DMS53 treated with DMSO at 0.1 percent for 48 hours (cell line): ENCODE measurements at regions not wholly inside any gene's neighbourhood (a gene's known extent, or its start where the extent isn't known, plus 50 kb on each side); places are given as distances from the start of the nearest gene placed in this dataset.

Experiments
- DNase-seq: peaks from one replicate; lab custom pipeline; 2025; ENCODE audit not compliant: unreplicated experiment; lab: John Stamatoyannopoulos, UW

DNA sequence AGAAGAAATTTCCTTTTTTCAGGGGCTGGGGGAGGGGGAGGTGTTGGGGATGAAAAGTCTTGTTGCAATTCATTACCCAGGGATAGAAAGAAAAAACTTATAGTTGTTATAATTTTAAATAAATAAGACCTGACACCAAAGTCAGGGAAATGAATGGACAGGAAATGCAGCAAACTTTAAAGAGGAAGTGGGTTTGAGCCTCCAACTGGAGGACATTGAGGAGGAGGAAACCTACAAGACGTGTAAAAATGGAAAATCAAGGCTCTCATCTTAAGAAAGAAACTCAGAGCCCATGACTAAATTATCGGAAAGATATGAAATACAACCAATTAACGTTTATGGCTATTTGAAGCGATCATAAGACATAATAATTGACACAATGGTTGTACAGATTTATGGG, 54.4 kb downstream of the NIBAN1 start:
- DNase-seq, result no peak

- DNase-seq, result peak; percentile 4
Observed at GRCh38 chr1:184915463-184916090, 58.7 kb downstream of the NIBAN1 start.

DNA sequence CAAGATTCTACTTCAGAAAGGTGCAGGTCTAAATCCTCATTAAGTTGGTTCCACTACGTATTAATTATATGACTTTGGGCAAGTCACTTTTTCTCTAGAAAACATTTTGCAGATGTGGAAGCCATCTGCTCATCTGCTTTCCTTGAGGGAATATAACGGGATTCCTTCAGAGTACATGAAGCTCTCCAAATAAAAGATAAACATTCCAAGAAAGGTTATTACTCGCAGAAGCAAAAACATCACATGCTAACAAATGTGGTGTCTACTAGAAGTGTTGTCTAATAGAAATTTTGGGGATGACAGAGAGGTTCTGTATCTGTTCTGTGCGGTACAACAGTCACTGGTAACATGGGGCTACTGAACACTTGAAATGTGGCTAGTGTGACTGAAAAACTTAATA, 60.2 kb downstream of the NIBAN1 start:
- DNase-seq, result no peak

DNA sequence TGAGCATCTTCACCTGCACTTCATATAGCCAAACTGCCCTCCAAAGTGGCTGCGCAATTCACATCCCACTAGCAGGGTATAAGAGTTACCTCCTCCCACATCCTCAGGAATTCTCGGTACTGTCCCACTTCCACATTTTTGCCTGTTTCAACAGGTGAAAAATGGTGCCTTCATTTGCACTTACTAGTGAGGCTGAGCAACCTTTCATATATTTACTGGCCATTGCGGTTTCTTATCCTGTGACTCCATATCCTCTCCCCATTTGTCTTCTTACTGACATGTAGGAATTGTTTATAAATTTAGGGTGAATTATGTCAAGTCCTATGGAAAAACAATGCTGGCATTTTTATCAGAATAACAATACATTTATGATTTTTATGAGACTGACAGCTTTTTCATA, 61.9 kb downstream of the NIBAN1 start:
- DNase-seq, result no peak

DNA sequence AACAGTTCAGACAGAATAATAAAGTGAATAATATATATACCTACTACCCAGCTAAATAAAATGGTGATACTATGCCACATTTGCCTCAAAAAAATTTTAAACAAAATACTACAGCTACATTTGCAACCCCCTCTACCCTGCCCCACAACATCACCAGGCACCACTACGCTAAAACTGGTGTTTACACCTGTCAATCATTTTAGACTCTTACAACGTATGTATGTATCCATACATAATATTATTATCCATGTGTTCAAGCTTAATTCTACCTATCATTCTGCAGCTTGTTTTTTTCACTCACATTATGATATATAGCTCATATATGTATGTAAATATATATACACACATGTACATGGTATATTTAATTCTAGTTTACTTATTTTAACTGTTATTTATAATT, 62.5 kb downstream of the NIBAN1 start:
- no peak for DNase-seq

GRCh38 chr1:184911103-184911745, 63.1 kb downstream of the NIBAN1 start:
- no peak for DNase-seq

DNA sequence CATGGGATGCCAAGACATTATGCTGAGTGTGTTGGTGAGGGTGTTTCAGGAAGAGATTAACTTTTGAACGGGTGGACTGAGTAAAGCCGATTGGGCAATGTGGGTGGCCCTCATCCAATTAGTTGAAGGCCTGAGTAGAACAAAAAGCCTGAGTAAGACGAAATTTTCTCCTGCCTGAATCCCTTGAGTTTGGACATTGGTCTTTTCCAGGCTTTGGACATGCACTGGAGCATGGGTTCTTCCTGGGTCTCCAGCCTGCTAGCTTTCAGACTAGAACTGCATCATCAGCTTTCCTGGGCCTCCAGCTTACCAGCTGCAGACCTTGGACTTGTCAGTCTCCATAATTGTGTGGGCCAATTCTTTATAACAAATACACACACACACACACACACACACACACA, 63.6 kb downstream of the NIBAN1 start:
- no peak for DNase-seq

DNA sequence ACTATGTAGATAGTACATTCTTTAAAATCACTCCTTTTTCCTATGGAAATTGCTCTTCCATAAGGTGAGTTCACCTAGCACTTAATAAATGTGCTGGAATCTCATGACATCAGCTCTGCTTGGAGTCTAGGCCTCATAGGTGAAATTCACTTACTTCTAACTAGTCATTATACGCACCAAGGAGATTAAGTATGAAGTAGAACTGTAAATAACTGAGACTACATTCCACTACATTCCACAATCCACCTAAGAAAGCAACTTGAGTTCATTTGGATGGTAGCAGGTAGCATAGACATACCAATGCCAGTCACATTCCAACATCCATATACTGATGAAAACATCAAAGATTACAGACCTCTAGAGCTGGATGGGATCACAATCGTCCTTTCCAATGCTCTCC, 64.3 kb downstream of the NIBAN1 start:
- DNase-seq, result no peak

DNA sequence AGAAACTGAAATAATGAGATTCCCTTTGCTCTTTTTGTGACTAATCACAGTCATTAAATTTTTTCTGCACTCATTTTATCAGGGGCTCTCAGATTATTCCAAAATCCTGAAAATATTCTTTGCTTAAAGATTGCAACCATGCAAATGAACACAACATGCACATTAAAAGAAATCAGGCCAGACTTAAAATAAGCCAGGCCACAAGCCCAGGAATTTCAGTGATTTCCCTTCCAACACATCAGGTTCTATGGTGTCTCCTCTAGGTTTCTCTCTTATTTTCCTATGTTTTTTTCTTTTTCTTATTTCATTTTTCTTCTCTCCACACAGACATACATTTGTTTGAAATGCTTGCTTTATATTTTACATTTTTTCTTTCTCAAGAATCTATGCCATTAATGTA, 65.3 kb downstream of the NIBAN1 start:
- DNase-seq, result no peak

DNA sequence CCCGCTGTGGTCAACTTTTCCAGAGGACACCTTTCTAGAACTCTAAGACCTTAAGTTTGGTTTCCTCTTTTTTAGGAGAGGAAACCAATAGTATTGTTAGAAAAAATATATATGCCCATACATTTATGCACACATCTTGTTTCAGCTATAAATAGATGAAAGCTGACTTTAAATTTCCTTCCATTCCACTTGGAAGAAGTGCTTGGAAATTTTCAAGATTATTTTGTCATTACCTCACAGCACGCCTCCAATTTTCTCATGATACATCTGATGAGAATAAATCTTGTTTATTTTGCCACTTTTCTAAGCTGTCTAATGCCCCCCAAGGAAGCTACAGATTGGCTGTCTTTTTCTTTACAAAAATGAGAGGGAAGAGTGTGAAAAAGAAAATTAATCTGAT, 65.8 kb downstream of the NIBAN1 start:
- DNase-seq, result no peak

GRCh38 chr1:184907500-184907899, 66.8 kb downstream of the NIBAN1 start:
- no peak for DNase-seq

- no peak for DNase-seq
Observed at GRCh38 chr1:184906761-184907160, 67.5 kb downstream of the NIBAN1 start.

DNA sequence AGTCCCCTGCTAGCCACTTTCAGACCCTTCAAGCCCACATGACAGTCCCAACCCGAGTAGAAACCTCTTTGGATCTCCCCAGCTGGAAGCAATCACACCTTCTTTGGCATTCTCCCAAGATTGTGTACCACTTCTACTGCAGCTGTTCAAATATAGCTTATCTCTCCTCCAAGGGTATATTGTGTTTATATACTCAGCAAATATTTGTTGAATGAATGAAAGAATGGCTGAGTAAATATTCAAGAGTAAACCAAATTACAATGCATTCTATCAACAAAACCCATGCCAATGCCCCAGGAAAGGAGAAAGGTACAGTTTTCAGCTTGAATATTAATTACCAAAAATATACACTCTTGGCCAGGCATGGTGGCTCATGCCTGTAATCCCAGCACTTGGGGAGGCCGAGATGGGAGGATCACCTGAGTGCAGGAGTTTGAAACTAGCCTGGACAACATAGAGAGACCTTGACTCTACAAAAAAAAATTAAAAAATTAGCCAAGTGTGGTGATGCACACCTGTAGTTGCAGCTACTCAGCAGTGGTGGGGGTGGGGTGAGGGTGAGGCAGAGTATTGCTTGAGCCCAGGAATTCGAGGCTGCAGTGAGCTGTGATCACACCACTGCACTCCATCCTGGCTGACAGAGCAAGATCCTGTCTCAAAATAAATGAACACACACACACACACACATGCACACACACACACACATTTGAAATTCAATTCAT, 68.5 kb downstream of the NIBAN1 start:
- peak; percentile 97 for DNase-seq

DNA sequence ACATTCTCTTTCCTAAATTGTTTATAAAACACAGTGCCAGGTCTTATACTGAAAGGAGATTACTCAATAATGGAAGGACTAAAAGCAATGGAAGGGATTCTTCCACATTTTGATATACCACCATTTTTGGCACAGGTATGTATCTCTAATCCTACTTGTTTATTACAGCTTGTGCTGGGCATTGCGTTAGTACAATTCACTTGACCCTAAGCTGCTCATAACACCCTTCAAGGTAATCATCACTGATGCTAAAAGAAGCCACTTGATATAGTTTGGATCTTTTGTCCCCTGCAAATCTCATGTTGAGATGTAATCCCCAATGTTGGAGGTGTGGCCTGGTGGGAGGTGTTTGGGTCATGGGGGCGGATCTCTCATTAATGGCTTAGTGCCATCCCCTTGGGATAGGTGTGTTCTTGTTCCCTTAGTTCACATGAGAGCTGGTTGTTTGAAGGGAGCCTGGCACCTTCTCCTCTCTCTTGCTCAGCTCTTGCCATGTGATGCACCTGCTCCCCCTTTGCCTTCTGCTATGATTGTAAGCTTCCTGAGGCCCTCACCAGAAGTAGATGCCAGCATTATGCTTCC, 71.1 kb downstream of the NIBAN1 start:
- DNase-seq, result no peak

DNA sequence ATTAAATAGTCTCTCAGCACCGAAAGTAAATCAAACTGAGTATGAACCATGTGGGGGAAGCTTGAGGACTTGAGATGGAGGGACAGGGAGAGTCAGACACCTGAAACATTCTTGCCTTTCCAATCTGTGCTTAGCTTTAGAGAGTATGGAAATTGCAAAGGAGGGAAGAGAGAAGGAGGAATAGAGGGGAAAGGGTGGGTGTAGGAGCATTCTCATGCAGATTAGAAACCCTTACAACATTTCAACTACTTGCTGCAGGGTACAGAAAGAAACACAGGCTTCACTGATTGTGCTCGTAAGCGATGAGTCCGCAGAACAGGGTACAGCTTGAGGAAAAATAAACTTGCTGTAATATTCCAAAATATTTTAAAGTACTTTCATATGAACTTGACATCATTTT, 73.8 kb downstream of the NIBAN1 start:
- no peak for DNase-seq

DNA sequence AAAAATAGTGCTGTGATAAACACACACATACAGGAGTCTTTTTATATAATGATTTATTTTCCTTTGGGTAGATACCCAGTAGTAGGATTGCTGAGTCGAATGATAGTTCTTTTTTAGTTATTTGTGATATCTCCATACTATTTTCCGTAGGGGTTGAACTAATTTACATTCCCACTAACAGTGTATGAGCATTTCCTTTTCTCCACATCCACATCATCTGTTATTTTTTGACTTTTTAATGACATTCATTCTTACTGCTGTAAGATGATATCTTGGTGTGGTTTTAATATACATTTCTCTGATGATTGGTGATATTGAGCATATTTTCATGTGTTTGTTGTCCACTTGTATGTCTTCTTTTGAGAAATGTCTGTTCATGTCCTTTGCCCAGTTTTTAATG, 78.3 kb downstream of the NIBAN1 start:
- DNase-seq, result no peak

- DNase-seq, result no peak
Observed at GRCh38 chr1:184895086-184895485, 79.2 kb downstream of the NIBAN1 start.

DNA sequence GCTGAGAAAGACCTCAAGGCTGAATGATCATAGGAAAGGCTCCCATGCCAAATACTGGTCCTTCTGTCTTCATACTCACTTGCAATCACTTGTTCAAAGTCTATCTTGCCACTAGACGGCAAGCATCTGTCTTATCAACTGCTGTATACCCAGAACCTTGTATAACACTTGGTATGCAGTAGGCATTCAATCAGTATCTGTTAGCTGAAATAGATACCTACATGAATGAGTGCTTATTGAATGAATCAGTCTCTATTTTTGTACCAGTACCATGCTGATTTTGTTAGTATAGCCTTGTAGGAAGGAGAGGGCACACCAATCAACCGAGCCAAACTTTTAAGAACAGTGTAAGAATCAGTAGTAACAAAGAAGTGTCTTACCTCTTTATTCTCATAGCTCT, 80.6 kb downstream of the NIBAN1 start:
- no peak for DNase-seq

GRCh38 chr1:184892116-184892515, 82.2 kb downstream of the NIBAN1 start:
- DNase-seq, result no peak

- DNase-seq, result no peak
Observed at GRCh38 chr1:184891440-184891839, 82.9 kb downstream of the NIBAN1 start.

DNA sequence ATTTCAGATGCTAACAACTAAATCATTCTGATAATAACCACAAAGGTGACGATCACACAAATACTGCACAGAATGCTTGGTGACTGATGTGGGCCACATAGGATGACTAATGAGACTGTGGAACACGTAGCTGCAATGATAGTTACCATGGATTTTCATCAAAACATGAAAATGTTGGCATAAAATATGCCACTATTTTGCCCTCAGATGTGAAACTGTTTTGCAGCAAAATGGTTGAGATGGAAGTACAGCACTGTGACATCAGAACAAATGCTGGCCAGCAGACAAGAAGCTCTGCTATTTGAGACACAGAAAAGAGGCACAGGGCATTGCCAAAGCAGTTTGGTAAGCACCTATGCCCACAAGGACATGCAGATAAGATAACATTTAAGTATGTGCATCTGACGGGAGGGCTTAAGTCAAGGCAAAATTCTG, 83.8 kb downstream of the NIBAN1 start:
- no peak for DNase-seq

- no peak for DNase-seq
Observed at GRCh38 chr1:184889902-184890301, 84.4 kb downstream of the NIBAN1 start.
